HG02970 (cell line): ENCODE measurements at regions not wholly inside any gene's neighbourhood (a gene's known extent, or its start where the extent isn't known, plus 50 kb on each side); places are given as distances from the start of the nearest gene placed in this dataset.

Experiments used
- ATAC-seq: cut with Tn5 transposase; IDR thresholded peaks from one replicate; pipeline ENCODE4 v1.9.1; 2021; ENCODE audit warnings: mild to moderate bottlenecking, moderate library complexity, moderate number of reproducible peaks; ENCODE audit not compliant: unreplicated experiment, low FRiP score

DNA sequence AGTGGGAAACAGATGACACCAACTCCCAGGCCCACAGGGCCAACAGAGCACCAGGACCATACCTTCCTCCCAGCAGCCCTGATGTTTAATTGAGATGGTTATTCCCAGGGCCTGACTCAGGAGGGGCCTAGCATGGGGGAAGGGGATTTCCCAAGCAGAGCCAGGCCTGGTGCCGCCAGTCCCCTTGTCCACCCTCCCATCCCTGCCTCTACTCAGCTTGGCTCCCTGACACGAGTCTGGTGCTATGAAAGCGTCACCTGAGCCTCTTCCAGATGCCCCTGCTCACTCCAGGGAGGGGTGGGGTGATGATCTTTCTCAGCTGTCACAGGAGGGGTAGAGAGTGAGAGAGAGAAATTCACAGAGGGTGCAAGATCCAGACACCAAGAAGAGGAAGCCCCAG is 72.7 kb downstream of the EFNB1 start:
- no peak for ATAC-seq

DNA sequence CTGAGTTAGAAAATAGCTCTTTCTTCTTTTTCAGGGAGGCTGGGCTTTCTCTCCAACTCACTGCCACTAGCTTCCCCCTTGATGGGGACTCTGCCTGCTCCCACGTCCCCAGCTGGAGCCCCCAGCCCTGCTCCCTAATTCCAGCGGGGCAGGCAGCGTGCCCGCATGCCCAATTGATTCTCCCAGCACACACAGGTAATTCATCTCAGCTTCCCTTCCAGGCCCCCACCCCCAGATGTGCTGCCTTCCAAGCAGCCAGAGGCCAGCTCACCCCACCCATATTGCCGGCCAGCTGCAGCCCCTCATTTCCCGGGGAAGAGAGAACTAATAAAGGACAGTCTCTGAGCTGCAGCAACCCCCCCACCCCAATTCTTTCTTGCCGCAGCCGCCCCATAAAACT is 69.8 kb downstream of the EFNB1 start:
- no peak for ATAC-seq

DNA sequence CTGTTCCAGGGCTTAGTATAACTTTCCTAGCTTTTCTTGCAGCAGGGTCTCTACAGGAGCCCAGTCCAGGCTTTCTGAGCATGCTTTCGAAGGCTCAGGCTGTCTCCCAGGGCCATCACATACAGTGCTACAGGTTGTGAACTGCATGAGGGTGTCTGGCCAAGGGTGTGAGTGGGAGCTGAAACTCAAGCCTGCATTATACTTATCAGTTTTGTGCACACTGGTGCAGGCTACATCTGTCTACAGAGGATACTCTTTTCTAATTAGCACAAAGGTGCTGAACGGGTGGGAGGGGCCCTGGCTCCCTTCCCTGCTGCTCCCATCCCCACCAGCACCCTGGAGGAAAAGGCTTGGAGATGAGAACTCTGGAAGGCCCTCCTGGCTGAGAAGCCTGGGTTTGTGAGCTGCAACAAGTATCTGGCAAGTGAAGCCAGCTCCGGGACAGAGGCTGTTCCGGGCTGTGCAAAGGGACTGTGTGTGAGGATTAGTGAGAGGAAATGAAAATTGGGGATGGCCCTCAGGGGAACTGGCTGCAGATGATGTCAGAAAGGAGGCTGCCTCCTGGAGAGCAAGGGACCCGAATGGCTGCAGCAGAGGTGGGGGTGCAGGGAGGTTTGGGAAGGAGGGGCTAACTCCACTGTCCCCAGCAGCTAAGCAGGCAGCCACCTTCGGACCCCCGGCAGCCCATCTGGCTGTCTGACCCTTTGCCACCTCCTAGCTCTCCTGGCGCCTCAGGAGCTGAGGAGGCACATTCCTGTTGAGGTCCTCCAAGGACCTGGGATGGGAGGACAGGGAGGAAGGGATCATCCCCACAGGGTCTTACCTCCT is 68.5 kb downstream of the EFNB1 start:
- no peak for ATAC-seq

DNA sequence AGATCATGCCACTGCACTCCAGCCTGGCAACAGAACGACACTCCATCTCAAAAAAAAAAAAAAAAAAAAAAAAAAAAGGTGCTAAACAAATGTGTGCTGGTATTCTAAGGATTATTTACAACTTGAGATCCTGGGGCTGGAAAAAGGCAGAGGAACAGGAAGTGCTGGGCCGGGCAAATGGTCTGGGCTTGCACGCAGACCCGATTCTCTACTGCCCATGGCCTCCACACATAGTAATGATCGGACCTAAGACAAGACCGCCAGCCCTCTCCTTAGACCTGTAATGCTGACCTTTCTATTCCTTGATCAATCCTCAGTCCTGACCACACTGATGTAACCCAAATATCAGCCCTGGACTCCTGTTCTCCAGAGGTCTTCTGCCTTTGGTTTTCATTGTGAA is 67.8 kb downstream of the EFNB1 start:
- no peak for ATAC-seq

DNA sequence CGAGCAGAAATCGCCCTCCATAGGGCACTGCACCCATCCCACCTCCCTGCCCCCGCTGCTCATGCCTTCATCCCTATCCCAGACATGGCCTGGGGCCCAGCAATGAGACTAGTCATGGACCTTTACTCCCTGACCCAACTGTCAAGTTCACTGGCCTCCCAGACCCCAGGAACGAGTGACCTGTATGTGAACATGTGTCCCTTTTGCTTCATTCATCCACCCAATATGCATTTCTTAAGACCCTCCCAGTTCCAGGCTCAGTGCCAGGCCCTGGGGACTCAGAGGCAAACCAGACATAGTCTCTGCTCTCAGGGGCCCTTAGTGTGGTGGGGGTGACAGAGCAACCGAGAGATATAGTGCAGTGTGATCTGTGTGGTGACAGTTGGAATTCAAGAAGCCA is 67.0 kb downstream of the EFNB1 start:
- no peak for ATAC-seq

DNA sequence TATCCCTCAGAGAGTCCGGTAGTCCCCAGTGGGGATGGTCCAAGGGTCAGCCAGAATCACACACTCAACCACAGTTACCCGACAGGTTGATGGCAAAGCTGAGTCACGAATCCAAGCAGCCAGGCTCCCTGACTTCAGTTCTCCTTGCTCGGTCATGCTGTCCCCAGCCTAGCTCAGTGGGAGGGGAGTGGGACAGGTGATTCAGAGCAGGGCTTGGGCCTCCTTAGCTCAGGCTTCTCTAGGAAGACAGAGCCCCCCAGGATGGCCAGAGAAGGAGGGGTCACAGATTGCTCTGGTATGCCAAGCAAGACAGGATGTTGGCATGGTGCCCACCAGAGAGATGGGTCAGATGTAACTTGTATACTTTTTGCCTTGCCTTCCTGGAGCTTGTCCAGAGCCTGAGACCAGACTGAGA is 66.5 kb downstream of the EFNB1 start:
- ATAC-seq, result no peak

DNA sequence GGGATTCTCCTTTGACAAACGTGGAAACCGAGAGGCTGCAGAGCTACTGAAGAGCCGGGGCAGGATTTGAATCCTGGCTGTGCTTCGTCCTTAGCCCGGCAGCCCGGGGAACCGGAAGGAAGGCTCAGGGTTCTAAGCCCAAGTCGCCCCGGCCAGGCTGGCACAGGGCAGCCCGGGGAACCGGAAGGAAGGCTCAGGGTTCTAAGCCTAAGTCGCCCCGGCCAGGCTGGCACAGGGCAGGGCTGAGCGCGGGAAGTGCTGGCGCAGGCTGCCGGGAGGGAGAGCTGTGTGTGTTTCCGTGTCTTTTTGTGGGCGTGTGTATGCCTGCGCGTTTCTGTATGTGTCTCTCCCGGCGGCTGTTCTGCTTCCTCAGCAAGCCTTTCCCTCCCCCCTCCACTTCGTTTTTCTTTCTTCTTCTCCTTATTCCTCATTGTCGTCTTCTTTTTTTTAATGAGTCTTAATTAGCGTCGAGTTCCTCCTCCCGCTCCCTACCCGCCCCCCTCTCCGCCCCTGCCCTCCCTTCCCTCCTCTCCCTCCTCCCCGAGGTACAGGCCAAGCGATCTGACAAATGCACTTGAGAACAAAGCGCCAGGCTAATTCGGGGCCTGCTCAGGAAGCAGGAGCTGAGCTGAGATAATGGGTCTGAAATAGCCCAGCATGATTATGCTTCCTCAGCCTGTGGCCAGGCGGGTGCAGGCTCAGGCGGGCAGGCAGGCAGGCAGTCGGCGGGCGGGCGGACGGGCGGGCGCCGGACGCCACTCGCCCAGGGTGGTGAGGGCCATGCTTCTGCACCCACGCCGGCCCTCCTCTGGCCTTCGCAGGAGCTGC is 65.9 kb downstream of the EFNB1 start:
- ATAC-seq, result no peak

DNA sequence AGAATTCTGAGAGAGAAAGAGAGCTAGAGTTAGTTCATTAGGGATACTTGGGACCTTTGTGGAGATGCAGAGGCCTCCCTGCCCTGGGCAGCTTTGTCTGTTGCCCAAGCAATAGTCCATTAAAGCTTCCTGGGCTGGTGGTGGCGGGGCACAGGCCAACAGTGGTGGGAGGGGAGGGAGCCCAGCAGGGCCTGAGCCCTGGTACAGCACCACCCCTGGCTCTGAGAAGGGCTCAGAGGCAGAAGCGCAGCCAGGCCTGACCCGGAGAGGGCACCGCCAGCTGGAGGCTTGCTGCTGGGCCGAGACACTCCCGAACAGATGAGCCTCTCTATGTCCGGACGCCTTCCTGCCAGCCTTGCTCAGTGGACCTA is 65.3 kb downstream of the EFNB1 start:
- no peak for ATAC-seq

DNA sequence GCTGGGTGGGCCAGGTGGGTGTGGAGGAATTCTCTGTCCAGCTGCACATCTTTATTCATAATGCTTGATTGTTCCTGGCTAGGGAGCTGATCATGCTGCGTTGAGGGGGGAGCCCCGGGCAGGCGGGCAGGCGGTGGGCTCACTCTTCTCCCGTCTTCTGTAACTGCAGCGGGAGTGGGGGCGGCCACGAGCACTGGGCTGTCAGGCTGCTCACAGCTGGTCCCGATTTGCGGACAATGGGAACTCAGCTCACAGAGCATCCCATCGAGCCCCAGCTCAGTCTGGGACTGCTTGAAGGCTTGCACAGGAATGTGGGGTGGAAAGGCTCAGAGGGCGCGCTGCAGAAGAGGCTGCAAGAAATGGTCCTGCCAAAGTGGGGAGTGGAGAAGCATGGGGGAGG is 63.8 kb downstream of the EFNB1 start:
- no peak for ATAC-seq

DNA sequence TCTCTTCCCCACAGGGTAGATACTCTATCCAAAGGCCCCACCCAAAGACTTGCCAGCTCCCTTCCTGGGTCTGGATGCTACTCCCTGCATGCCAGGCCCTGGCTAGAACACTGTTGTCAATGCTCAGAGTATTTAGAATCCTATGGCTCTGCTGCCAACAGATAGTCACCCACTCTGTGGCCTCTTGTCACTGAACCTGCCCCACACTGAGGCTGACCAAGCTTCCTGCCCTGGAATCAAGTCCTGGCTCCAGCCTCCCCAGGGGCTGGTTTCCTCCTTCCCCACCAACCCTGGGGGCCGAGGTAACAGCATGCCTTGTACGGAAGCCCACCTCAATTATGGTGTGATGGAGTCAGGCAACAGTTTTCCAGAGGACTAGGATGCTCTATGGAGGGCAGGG is 63.3 kb downstream of the EFNB1 start:
- no peak for ATAC-seq
